CD14-positive monocyte (primary cell): ENCODE measurements at regions not wholly inside any gene's neighbourhood (a gene's known extent, or its start where the extent isn't known, plus 50 kb on each side); places are given as distances from the start of the nearest gene placed in this dataset.

Experiments
- DNase-seq, 3 donors: peaks; one replicate each; pipeline ENCODE4 v3.0.0-alpha.2; 2011 to 2022
- H2AFZ ChIP-seq: 2 replicates; pipeline ENCODE4 v1.6.0; 2012; ENCODE audit warnings: mild to moderate bottlenecking, low read depth, low read length, inconsistent platforms; ENCODE audit not compliant: insufficient read depth, poor library complexity, severe bottlenecking
- H3K27ac ChIP-seq, 2 donors: 1 replicate in 1 of 2; 2 replicates in 1 of 2; pipeline ENCODE4 v1.5.1; 2012 to 2013; ENCODE audit warnings: low read length in 2 of 2, control low read depth in 1 of 2, inconsistent platforms in 1 of 2, low read depth in 1 of 2, mild to moderate bottlenecking in 1 of 2
- H3K27me3 ChIP-seq, 2 donors: one replicate each; pipeline versions ENCODE4 v1.6.0 to v1.6.1; 2011 to 2013; ENCODE audit warnings: low read length in 2 of 2; ENCODE audit not compliant: control insufficient read depth in 2 of 2, insufficient read depth in 2 of 2
- H3K36me3 ChIP-seq, 2 donors: replicated peaks in 1 of 2; 1 replicate in 1 of 2; 2 replicates in 1 of 2; pipeline versions ENCODE4 v1.5.1 to v1.6.1; 2012 to 2013; ENCODE audit warnings: low read length in 2 of 2, control low read depth in 1 of 2, inconsistent platforms in 1 of 2, mild to moderate bottlenecking in 1 of 2; ENCODE audit not compliant: insufficient read depth in 2 of 2, control insufficient read depth in 1 of 2
- H3K4me1 ChIP-seq, 2 donors: 1 replicate in 1 of 2; 2 replicates in 1 of 2; pipeline versions ENCODE4 v1.5.1 to v1.6.1; 2012 to 2013; ENCODE audit warnings: low read length in 2 of 2, control low read depth in 1 of 2, inconsistent platforms in 1 of 2, mild to moderate bottlenecking in 1 of 2, moderate library complexity in 1 of 2; ENCODE audit not compliant: insufficient read depth in 2 of 2, control insufficient read depth in 1 of 2
- H3K4me2 ChIP-seq: replicated peaks from 2 replicates; pipeline ENCODE3; 2012; ENCODE audit warnings: low read length, moderate library complexity, mild to moderate bottlenecking; ENCODE audit not compliant: poor library complexity, severe bottlenecking; ENCODE audit errors: extremely low read depth
- H3K4me3 ChIP-seq, 3 experiments: fragments of 200-600 bp in 1 of 3; sonication (generic) in 1 of 3; replicated peaks in 1 of 3; 1 replicate in 2 of 3; 2 replicates in 1 of 3; pipeline ENCODE4 v1.5.1; 2011 to 2013; ENCODE audit warnings: low read length in 3 of 3, mild to moderate bottlenecking in 3 of 3, control low read depth in 2 of 3, low read depth in 2 of 3, inconsistent platforms in 1 of 3, moderate library complexity in 1 of 3
- H3K79me2 ChIP-seq: 2 replicates; pipeline ENCODE4 v1.6.0; 2012; ENCODE audit warnings: mild to moderate bottlenecking, control low read depth, inconsistent platforms, low read length, moderate library complexity; ENCODE audit not compliant: insufficient read depth
- H3K9ac ChIP-seq: 2 replicates; pipeline ENCODE4 v1.6.0; 2017; ENCODE audit warnings: low read length, mild to moderate bottlenecking; ENCODE audit not compliant: insufficient read depth, poor library complexity, severe bottlenecking
- H3K9me3 ChIP-seq, 2 donors: replicated peaks in 1 of 2; 1 replicate in 1 of 2; 2 replicates in 1 of 2; pipeline versions ENCODE4 v1.5.1 to v1.6.1; 2012 to 2013; ENCODE audit warnings: low read length in 2 of 2, control low read depth in 1 of 2; ENCODE audit not compliant: control insufficient read depth in 1 of 2, insufficient read depth in 1 of 2
- H4K20me1 ChIP-seq: 2 replicates; pipeline ENCODE4 v1.6.0; 2012; ENCODE audit warnings: mild to moderate bottlenecking, low read length, control low read depth, moderate library complexity; ENCODE audit not compliant: insufficient read depth
- H3K27ac Mint-ChIP-seq, 7 donors: one replicate each; pipeline ENCODE4 v1.8.0; 2020; ENCODE audit warnings: mild to moderate bottlenecking in 7 of 7, mixed read lengths in 7 of 7, moderate library complexity in 6 of 7, inconsistent platforms in 2 of 7
- H3K27me3 Mint-ChIP-seq, 3 donors: one replicate each; pipeline ENCODE4 v1.8.0; 2021 to 2022; ENCODE audit warnings: low read depth in 3 of 3, mild to moderate bottlenecking in 3 of 3, mixed read lengths in 3 of 3, moderate library complexity in 3 of 3, inconsistent platforms in 1 of 3
- H3K36me3 Mint-ChIP-seq, 2 donors: one replicate each; pipeline ENCODE4 v1.8.0; 2020; ENCODE audit warnings: mixed read lengths in 2 of 2, inconsistent platforms in 1 of 2, mild to moderate bottlenecking in 1 of 2
- H3K4me1 Mint-ChIP-seq: one replicate; pipeline ENCODE4 v1.8.0; 2020; ENCODE audit warnings: mild to moderate bottlenecking, mixed read lengths
- H3K4me3 Mint-ChIP-seq, 2 donors: one replicate each; pipeline ENCODE4 v1.8.0; 2020; ENCODE audit warnings: mild to moderate bottlenecking in 2 of 2, mixed read lengths in 2 of 2, moderate library complexity in 1 of 2
- H3K9me3 Mint-ChIP-seq, 7 donors: one replicate each; pipeline ENCODE4 v1.8.0; 2020 to 2022; ENCODE audit warnings: mixed read lengths in 7 of 7, mild to moderate bottlenecking in 6 of 7, moderate library complexity in 6 of 7, inconsistent platforms in 2 of 7
- whole genome bisulfite sequencing: methylation state at CpG from one replicate; pipeline ENCODE4 v1.1.5; 2013; ENCODE audit warnings: missing lambda C conversion rate; ENCODE audit not compliant: insufficient coverage; 5-methylcytosine and 5-hydroxymethylcytosine counted together
- intact Hi-C, 2 donors: fragments of 100-400 bp; cut with micrococcal nuclease; formaldehyde crosslinking; loops; one replicate each; pipeline versions ENCODE4 v1.15.0 to v1.15.1; 2023
- TF ChIP-seq, protein P1 (sequence below): fragments of 200-600 bp; IDR thresholded peaks from one replicate; pipeline ENCODE4 v1.8.0; 2022; ENCODE audit warnings: antibody characterized with exemption, mild to moderate bottlenecking

DNA sequence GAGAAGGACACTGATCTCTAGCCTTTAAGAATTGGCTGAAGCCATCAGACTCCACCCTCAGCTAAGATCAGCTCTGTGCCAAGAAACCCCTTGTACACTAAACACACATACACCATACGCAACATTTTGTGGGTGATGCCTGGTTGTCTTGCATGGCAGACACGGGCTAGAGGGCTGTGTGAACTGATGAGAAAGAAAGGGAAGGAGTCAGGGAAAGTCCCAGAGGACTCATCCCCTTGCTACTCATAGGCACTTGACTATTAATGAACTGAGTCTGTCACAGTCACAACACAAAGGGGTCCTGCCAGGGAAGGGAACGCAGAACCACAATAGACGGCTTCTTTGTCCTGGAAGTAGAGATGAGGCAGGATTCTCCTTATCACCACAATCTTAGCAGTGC lies 80.8 kb downstream of the EMP1 start:
- WGBS: no CpG with 5 or more reads among the region's 4 CpGs
- H3K27me3 ChIP-seq: peaks cover 11 to 38% of the 10 kb centered on the region in 2 donors
- H3K36me3 ChIP-seq: no peaks in the 10 kb centered on the region
- Mint-ChIP-seq H3K9me3 (peaks cover 0 to 6% (median 0%) of the 10 kb centered on the region in 7 donors), H3K4me1 (peaks cover 4% of the 10 kb centered on the region), H3K27me3 (peaks cover 28 to 34% (median 28%) of the 10 kb centered on the region in 3 donors), H3K36me3 (no peaks in the 10 kb centered on the region), H3K4me3 (no peak overlapping the region), H3K27ac (no peak overlapping the region)
- peak in 1 of 3 donors; percentile 21 for DNase-seq
- no peaks in the 10 kb centered on the region for H3K79me2 ChIP-seq
- no peaks in the 10 kb centered on the region for H3K9me3 ChIP-seq
- no peak overlapping the region for H3K27ac ChIP-seq
- no peak overlapping the region for H3K9ac ChIP-seq
- no peak overlapping the region for H2AFZ ChIP-seq
- H4K20me1 ChIP-seq: no peaks in the 10 kb centered on the region
- peaks cover 0 to 2% of the 10 kb centered on the region in 2 donors for H3K4me1 ChIP-seq
- TF ChIP-seq, protein P1, sequence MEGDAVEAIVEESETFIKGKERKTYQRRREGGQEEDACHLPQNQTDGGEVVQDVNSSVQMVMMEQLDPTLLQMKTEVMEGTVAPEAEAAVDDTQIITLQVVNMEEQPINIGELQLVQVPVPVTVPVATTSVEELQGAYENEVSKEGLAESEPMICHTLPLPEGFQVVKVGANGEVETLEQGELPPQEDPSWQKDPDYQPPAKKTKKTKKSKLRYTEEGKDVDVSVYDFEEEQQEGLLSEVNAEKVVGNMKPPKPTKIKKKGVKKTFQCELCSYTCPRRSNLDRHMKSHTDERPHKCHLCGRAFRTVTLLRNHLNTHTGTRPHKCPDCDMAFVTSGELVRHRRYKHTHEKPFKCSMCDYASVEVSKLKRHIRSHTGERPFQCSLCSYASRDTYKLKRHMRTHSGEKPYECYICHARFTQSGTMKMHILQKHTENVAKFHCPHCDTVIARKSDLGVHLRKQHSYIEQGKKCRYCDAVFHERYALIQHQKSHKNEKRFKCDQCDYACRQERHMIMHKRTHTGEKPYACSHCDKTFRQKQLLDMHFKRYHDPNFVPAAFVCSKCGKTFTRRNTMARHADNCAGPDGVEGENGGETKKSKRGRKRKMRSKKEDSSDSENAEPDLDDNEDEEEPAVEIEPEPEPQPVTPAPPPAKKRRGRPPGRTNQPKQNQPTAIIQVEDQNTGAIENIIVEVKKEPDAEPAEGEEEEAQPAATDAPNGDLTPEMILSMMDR: no peak
- no peak overlapping the region for H3K4me3 ChIP-seq
- intact Hi-C loops: no loop called here
- H3K4me2 ChIP-seq: no peak overlapping the region

DNA sequence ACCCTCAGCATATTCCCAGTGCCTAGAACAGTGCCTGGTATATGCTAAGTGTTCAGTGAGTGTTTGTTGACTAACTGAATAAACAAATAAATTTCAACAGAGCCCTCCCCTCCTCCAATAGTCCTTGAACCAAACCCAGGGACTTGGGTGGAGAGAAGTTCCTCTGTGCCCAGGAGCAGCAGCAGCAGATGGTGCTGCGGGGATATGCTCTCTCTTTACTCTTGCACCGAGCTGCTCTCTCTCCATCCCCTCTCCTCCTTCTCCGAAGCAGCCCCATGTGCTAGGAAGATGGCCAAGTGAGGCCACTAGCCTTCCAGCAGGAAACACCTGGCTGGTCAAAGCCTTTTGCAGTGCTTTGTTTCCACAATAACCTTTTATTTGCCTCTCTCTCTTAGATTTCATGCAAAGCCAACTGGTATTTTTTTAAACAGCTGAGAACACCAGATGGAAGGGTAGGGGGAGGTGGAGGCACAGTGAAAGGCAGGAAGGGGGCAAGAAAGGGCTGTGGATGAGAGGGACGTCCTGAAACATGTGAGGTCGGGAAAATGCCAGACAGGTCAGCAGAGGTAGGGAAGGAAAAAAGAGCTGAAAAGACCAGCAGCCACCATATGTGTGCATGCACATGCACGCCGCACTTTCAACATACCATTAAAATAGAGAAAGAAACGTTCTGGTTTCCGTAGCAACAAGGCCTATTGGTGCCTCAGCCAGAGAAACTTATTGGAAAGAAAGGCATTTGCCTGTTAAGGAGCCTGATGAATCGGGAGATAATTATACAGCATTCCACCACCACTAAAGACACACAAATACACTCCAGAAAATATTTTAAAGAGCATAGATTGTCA lies 78.9 kb downstream of the EMP1 start:
- Mint-ChIP-seq H3K9me3 (peaks cover 0 to 6% (median 0%) of the 10 kb centered on the region in 7 donors), H3K4me1 (peaks cover 4% of the 10 kb centered on the region), H3K36me3 (no peaks in the 10 kb centered on the region), H3K27me3 (peaks cover 28 to 38% (median 33%) of the 10 kb centered on the region in 3 donors), H3K27ac (no peak overlapping the region), H3K4me3 (peak overlapping the region in 1 of 2 donors; percentile 5)
- no peak overlapping the region for H3K9ac ChIP-seq
- H3K4me3 ChIP-seq: no peak overlapping the region
- no peak overlapping the region for H2AFZ ChIP-seq
- H3K27me3 ChIP-seq: peaks cover 11 to 38% of the 10 kb centered on the region in 2 donors
- no peaks in the 10 kb centered on the region for H3K36me3 ChIP-seq
- 0% methylated on average over 5 of the region's 10 CpGs for WGBS
- intact Hi-C loops: no loop called here
- H3K27ac ChIP-seq: no peak overlapping the region
- TF ChIP-seq, protein P1: no peak
- no peak overlapping the region for H3K4me2 ChIP-seq
- no peak for DNase-seq
- H3K4me1 ChIP-seq: peaks cover 0 to 2% of the 10 kb centered on the region in 2 donors
- no peaks in the 10 kb centered on the region for H3K79me2 ChIP-seq
- H4K20me1 ChIP-seq: no peaks in the 10 kb centered on the region
- no peaks in the 10 kb centered on the region for H3K9me3 ChIP-seq
